ENCODE measurements at regions not wholly inside any gene's neighbourhood (a gene's known extent, or its start where the extent isn't known, plus 50 kb on each side); places are given as distances from the start of the nearest gene placed in this dataset.

DNA sequence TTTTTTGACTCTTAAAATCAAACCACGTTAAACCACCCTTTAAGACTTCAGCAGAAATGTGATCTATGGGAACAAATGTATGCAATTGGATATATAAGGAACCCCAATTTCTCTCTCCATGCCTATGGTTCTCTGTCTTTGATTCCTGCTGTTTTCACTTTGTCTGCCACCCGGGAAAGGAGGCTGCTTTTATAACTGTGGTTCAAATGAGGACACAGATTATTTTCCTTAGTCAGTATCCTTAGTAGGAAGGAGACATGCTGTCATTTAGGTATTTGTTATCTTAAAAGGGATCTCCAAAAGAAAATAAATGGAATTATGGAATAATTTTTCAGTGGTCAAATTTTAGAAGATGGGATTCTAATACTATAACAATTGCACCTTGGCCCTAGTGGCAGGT is 176.1 kb upstream of the NREP start:
- no peak for TF ChIP-seq POLR2AphosphoS5 (IDR thresholded peaks at IDR 0.05; ENCODE audit: low read depth, low read length)
- TF ChIP-seq POLR2A (IDR thresholded peaks at IDR 0.05; ENCODE audit: low read depth, low read length): no peak
